GM12892 (cell line): ENCODE measurements at regions not wholly inside any gene's neighbourhood (a gene's known extent, or its start where the extent isn't known, plus 50 kb on each side); places are given as distances from the start of the nearest gene placed in this dataset.
"Not testable (repeated sequence)": the region's sequence is repeated elsewhere in the genome, so short reads cannot be mapped to it uniquely, and the experiment has no call there.

Experiments
- POLR2A ChIP-seq: IDR thresholded peaks from 2 replicates; pipeline ENCODE4 v1.6.1; 2011; ENCODE audit warnings: low read depth, low read length, control low read depth
- POLR2AphosphoS5 ChIP-seq: IDR thresholded peaks from 2 replicates; pipeline ENCODE4 v1.6.1; 2011; ENCODE audit warnings: low read depth, low read length, control low read depth

- not testable (repeated sequence) for TF ChIP-seq POLR2A, POLR2AphosphoS5
Observed at GRCh38 chr15:32518976-32519375, 63.5 kb upstream of the GOLGA8O start.
